Body of pancreas (tissue), 4 donors: ENCODE measurements at regions not wholly inside any gene's neighbourhood (a gene's known extent, or its start where the extent isn't known, plus 50 kb on each side); places are given as distances from the start of the nearest gene placed in this dataset.

ENCODE experiments used
- ATAC-seq: fragments of 150-250 bp; one replicate; pipeline ENCODE4 v1.9.1; 2016
- DNase-seq, 4 donors: peaks; one replicate each; pipeline ENCODE4 v3.0.0-alpha.2; 2019
- H3K27ac ChIP-seq, 4 donors: fragments of 200-600 bp; sonication (generic); 1 replicate in 3 of 4; 2 replicates in 1 of 4; pipeline versions ENCODE4 v1.5.1 to v1.6.1; 2016 to 2019; ENCODE audit warnings: mild to moderate bottlenecking in 1 of 4, mixed read lengths in 1 of 4, moderate library complexity in 1 of 4
- H3K27me3 ChIP-seq, 2 donors: fragments of 200-600 bp; sonication (generic); one replicate each; pipeline ENCODE4 v1.6.0; 2016; ENCODE audit warnings: mild to moderate bottlenecking in 1 of 2
- H3K36me3 ChIP-seq, 2 donors: fragments of 200-600 bp; sonication (generic); replicated peaks in 1 of 2; 2 replicates each; pipeline ENCODE4 v1.5.1; 2016; ENCODE audit warnings: low read depth in 2 of 2; ENCODE audit not compliant: insufficient read depth in 1 of 2
- H3K4me1 ChIP-seq: fragments of 200-600 bp; sonication (generic); one replicate; pipeline ENCODE4 v1.6.0; 2016
- H3K4me3 ChIP-seq, 2 donors: fragments of 200-600 bp; sonication (generic); 1 replicate in 1 of 2; 2 replicates in 1 of 2; pipeline ENCODE4 v1.5.1; 2016 to 2019
- H3K9me3 ChIP-seq, 3 donors: fragments of 200-600 bp; sonication (generic); 1 replicate in 2 of 3; 2 replicates in 1 of 3; pipeline ENCODE4 v1.5.1; 2016
- CTCF ChIP-seq, 7 experiments: fragments of 450-650 bp in 4 of 7; fragments of 200-600 bp in 3 of 7; sonication (generic) in 3 of 7; IDR thresholded peaks; one replicate each; pipeline ENCODE4 v1.5.1; 2016 to 2019; ENCODE audit warnings: antibody characterized with exemption in 7 of 7
- POLR2A ChIP-seq, 3 donors: fragments of 450-650 bp; IDR thresholded peaks; one replicate each; pipeline ENCODE4 v1.6.1; 2016; ENCODE audit warnings: antibody characterized with exemption in 3 of 3, mild to moderate bottlenecking in 2 of 3
- WGBS, 2 donors: methylation state at CpG; one replicate each; pipeline ENCODE4 v1.1.5; 2017; 5-methylcytosine and 5-hydroxymethylcytosine counted together
- intact Hi-C: fragments of 100-400 bp; cut with DNase I; formaldehyde crosslinking; loops from one replicate; pipeline ENCODE4 v1.15.1; 2023

DNA sequence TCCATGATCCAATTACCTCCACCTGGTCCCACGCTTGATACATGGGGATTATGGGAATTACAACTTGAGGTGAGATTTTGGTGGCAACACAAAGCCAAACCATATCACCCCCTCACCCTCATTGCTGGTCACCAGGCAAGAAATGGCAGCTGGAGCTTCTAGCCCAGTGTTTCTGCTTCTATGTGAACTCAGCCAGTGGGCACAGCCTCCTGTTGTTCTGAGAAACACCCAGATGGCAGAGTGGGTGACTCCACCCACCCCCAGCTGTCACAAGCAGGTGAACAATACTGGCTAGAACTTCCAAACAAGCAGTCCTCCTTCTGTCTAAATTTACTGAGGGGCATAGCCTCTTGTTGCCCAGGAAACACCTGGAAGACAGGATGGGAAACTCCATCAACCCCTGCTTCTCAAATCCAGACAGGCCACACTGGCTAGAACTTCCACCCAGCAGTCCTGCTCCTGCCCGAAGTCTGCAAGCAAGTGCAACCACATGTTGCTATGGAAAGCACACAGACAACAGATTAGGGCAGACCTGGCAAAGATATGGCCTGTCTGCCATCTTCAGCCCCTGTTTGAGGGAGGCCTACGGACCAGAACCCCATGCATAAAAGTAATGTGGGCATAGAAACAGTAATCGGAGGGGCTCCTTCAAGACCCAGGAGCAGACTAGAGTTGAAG, 114.1 kb downstream of the DTWD1 start:
- Histone ChIP-seq H3K27me3 (no peaks in the 10 kb centered on the region), H3K27ac (peak overlapping the region; percentile 79 to 91 (median 83)), H3K36me3 (no peaks in the 10 kb centered on the region), H3K4me3 (no peak overlapping the region), H3K4me1 (peaks cover 39% of the 10 kb centered on the region), H3K9me3 (no peaks in the 10 kb centered on the region)
- intact Hi-C loops = no loop called here
- WGBS, 2 donors = 64 to 83% methylated on average over 3 to 4 of the region's 4 CpGs
- ATAC-seq (peak; percentile 92), DNase-seq (peak; percentile 75 to 92 (median 86))
- TF ChIP-seq CTCF (IDR thresholded peaks at IDR 0.05) (peak in 1 of 7 experiments; percentile 6), POLR2A (IDR thresholded peaks at IDR 0.05) (peak; percentile 16 to 57 (median 55))

GRCh38 chr15:49737127-49737526, 116.3 kb downstream of the DTWD1 start:
- TF ChIP-seq POLR2A (IDR thresholded peaks at IDR 0.05) (no peak), CTCF (IDR thresholded peaks at IDR 0.05) (no peak)
- DNase-seq = no peak
- no peak overlapping the region for H3K4me3 ChIP-seq
- H3K27ac ChIP-seq = no peak overlapping the region
- H3K9me3 ChIP-seq = no peaks in the 10 kb centered on the region
- intact Hi-C loops = no loop called here
- ATAC-seq = no peak
- H3K36me3 ChIP-seq = no peaks in the 10 kb centered on the region
- H3K27me3 ChIP-seq = no peaks in the 10 kb centered on the region
- peaks cover 27% of the 10 kb centered on the region for H3K4me1 ChIP-seq

DNA sequence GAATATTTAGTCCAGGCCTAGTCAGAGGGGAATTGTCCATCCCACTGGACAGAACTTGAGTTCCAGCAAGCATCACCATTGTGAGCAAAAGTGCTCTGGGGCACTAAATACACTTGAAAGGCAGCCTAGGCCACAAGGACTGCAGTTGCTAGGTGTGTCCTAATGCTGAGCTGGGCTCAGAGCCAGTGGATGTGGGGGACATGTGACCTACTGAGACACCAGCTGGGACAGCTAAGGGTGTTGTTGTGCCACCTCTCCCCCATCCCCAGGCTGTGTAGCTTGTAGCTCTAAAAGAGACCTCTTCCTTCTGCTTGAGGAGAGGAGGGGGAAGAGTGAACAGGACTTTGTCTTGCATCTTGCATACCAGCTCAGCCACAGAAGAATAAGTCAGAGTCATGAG, 120.9 kb downstream of the DTWD1 start:
- intact Hi-C loops = no loop called here
- DNase-seq (peak in 2 of 4 donors; percentile 29 to 43), ATAC-seq (peak; percentile 18)
- no peaks in the 10 kb centered on the region for H3K27me3 ChIP-seq
- no peaks in the 10 kb centered on the region for H3K9me3 ChIP-seq
- no peaks in the 10 kb centered on the region for H3K36me3 ChIP-seq
- TF ChIP-seq POLR2A (IDR thresholded peaks at IDR 0.05) (no peak), CTCF (IDR thresholded peaks at IDR 0.05) (no peak)
- H3K27ac ChIP-seq = no peak overlapping the region
- H3K4me1 ChIP-seq = peaks cover under 1% of the 10 kb centered on the region
- no peak overlapping the region for H3K4me3 ChIP-seq

DNA sequence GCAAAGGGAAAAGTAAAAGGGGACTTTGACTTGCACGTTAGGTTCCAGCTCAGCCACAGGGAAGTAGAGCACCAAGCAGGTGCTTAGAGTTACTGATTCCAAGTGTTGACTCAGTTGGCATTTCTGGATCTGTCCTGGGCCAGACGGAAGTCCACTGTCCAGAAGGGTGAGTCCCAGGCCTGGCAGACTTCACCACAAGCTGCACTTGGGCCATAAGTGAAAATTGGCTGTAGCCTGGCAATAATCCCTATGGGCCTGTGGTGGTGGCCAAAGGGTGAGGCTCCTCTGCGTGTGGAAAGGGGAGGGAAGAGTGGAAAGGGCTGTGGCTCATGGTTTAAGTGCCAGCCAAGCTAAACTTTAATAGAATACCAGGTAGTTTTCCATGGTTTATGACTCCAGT, 121.5 kb downstream of the DTWD1 start:
- Histone ChIP-seq H3K27ac (no peak overlapping the region), H3K4me1 (peaks cover 5% of the 10 kb centered on the region), H3K27me3 (no peaks in the 10 kb centered on the region), H3K9me3 (no peaks in the 10 kb centered on the region), H3K36me3 (no peaks in the 10 kb centered on the region), H3K4me3 (no peak overlapping the region)
- TF ChIP-seq POLR2A (IDR thresholded peaks at IDR 0.05) (no peak), CTCF (IDR thresholded peaks at IDR 0.05) (no peak)
- DNase-seq (peak in 1 of 4 donors; percentile 52), ATAC-seq (no peak)
- intact Hi-C loops = no loop called here
- 83 to 93% methylated on average over 2 to 3 of the region's 3 CpGs for WGBS, 2 donors

DNA sequence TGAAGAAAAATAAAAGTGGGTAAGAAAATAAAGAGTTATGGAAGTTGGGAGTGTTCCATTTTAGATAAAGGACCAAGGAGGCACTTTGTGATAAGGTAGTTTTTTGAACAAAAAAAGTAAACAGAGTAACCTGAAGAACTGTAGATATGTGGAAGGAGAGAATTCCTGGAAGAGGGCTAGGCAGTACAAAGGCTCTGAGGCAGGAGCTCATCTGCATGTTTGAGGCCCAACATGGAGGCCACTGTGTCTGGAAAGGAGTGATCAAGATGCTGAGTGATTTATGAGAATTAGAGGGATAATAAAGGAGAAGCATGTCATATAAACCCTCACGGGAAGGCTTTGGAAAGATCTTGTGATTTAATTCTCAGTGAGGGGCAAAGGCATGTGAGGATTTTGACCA, 126.5 kb downstream of the DTWD1 start:
- Histone ChIP-seq H3K4me1 (peaks cover 9% of the 10 kb centered on the region), H3K36me3 (no peaks in the 10 kb centered on the region), H3K4me3 (no peak overlapping the region), H3K27ac (no peak overlapping the region), H3K9me3 (no peaks in the 10 kb centered on the region), H3K27me3 (no peaks in the 10 kb centered on the region)
- ATAC-seq (no peak), DNase-seq (no peak)
- intact Hi-C loops = no loop called here
- WGBS, 2 donors = 67 to 68% methylated on average over 1 of the region's 1 CpG
- no peak for TF ChIP-seq CTCF (IDR thresholded peaks at IDR 0.05)
- TF ChIP-seq POLR2A (IDR thresholded peaks at IDR 0.05) = no peak
